ENCODE measurements at regions not wholly inside any gene's neighbourhood (a gene's known extent, or its start where the extent isn't known, plus 50 kb on each side); places are given as distances from the start of the nearest gene placed in this dataset.

- H3K36me3 ChIP-seq: no peaks in the 10 kb centered on the region
- H3K4me3 ChIP-seq: no peak overlapping the region
- no peaks in the 10 kb centered on the region for H3K27me3 ChIP-seq
- no peak overlapping the region for H3K27ac ChIP-seq
- DNase-seq (ENCODE audit: low spot score in 2 of 2): peak; percentile 51 to 60
- peaks cover 0 to 15% (median 0%) of the 10 kb centered on the region in 4 donors for H3K4me1 ChIP-seq
- 70% methylated on average over 15 of the region's 15 CpGs for WGBS, 2 donors
- no peaks in the 10 kb centered on the region for H3K9me3 ChIP-seq
- no peak for TF ChIP-seq CTCF (IDR thresholded peaks at IDR 0.05)
- peak in 1 of 2 donors; percentile 42 for TF ChIP-seq EP300 (IDR thresholded peaks at IDR 0.05)
- TF ChIP-seq POLR2A (IDR thresholded peaks at IDR 0.05): no peak
Observed at GRCh38 chr2:19801367-19802080, 100.3 kb downstream of the TTC32 start.

GRCh38 chr2:19800796-19801195 lies 101.0 kb downstream of the TTC32 start:
- no peak for DNase-seq (ENCODE audit: low spot score in 2 of 2)
- Histone ChIP-seq H3K4me1 (peaks cover 0 to 15% (median 0%) of the 10 kb centered on the region in 4 donors), H3K4me3 (no peak overlapping the region), H3K27ac (no peak overlapping the region), H3K9me3 (no peaks in the 10 kb centered on the region), H3K36me3 (no peaks in the 10 kb centered on the region), H3K27me3 (no peaks in the 10 kb centered on the region)
- no peak for TF ChIP-seq CTCF (IDR thresholded peaks at IDR 0.05)
- TF ChIP-seq POLR2A (IDR thresholded peaks at IDR 0.05): no peak
- TF ChIP-seq EP300 (IDR thresholded peaks at IDR 0.05): no peak
- WGBS, 2 donors: 90 to 91% methylated on average over 5 of the region's 5 CpGs

GRCh38 chr2:19799881-19800780 lies 101.7 kb downstream of the TTC32 start:
- 80 to 90% methylated on average over 6 to 8 of the region's 8 CpGs for WGBS, 2 donors
- Histone ChIP-seq H3K27ac (no peak overlapping the region), H3K4me1 (peaks cover 0 to 15% (median 0%) of the 10 kb centered on the region in 4 donors)

GRCh38 chr2:19797871-19798270 lies 103.9 kb downstream of the TTC32 start:
- peaks cover 0 to 15% (median 0%) of the 10 kb centered on the region in 4 donors for H3K4me1 ChIP-seq
- WGBS, 2 donors: 71 to 79% methylated on average over 4 of the region's 4 CpGs
- H3K36me3 ChIP-seq: no peaks in the 10 kb centered on the region
- H3K4me3 ChIP-seq: no peak overlapping the region
- no peak for TF ChIP-seq EP300 (IDR thresholded peaks at IDR 0.05)
- no peak for TF ChIP-seq POLR2A (IDR thresholded peaks at IDR 0.05)
- no peak for TF ChIP-seq CTCF (IDR thresholded peaks at IDR 0.05)
- H3K27me3 ChIP-seq: no peaks in the 10 kb centered on the region
- DNase-seq (ENCODE audit: low spot score in 2 of 2): no peak
- H3K9me3 ChIP-seq: no peaks in the 10 kb centered on the region
- H3K27ac ChIP-seq: no peak overlapping the region

More at GRCh38 chr2:19799881-19800780, 101.7 kb downstream of the TTC32 start:
- DNase-seq (ENCODE audit: low spot score in 2 of 2): no peak
- no peaks in the 10 kb centered on the region for H3K36me3 ChIP-seq
- H3K4me3 ChIP-seq: no peak overlapping the region
- no peaks in the 10 kb centered on the region for H3K27me3 ChIP-seq
- TF ChIP-seq POLR2A (IDR thresholded peaks at IDR 0.05) (no peak), CTCF (IDR thresholded peaks at IDR 0.05) (no peak), EP300 (IDR thresholded peaks at IDR 0.05) (no peak)
- no peaks in the 10 kb centered on the region for H3K9me3 ChIP-seq
